Activated CD8-positive, alpha-beta T cell treated with anti-CD3 and anti-CD28 coated beads, Interleukin-2, amount 10 ng/mL, durations not matched to agents 7 days and 5 days (primary cell): ENCODE measurements at regions not wholly inside any gene's neighbourhood (a gene's known extent, or its start where the extent isn't known, plus 50 kb on each side); places are given as distances from the start of the nearest gene placed in this dataset.
A peak's percentile ranks its signal among the peaks of the same experiment; 100 is the strongest.

ENCODE experiments used
- ATAC-seq: fragments of 150-1000 bp; cut with Tn5 transposase; one replicate; pipeline ENCODE4 v1.10.0; 2021; ENCODE audit warnings: moderate library complexity
- CTCF ChIA-PET: fragments of 350-600 bp; sonication (Branson Sonifier 250); formaldehyde crosslinking; loops from one replicate; lab custom pipeline; 2021; ENCODE audit warnings: antibody characterized with exemption; lab: Charles Lee
- POLR2A ChIA-PET: fragments of 350-600 bp; sonication (Branson Sonifier 250); formaldehyde crosslinking; loops from one replicate; lab custom pipeline; 2021; ENCODE audit warnings: antibody characterized with exemption; lab: Charles Lee
- DNase-seq: peaks from one replicate; pipeline ENCODE4 v3.0.0-alpha.2; 2020
- H3K27ac Mint-ChIP-seq: one replicate; pipeline ENCODE4 v1.8.0; 2021; ENCODE audit warnings: mild to moderate bottlenecking, mixed read lengths
- H3K27me3 Mint-ChIP-seq: one replicate; pipeline ENCODE4 v1.8.0; 2021; ENCODE audit warnings: low read depth, mixed read lengths
- H3K36me3 Mint-ChIP-seq: one replicate; pipeline ENCODE4 v1.8.0; 2021; ENCODE audit warnings: low read depth, mixed read lengths
- H3K4me1 Mint-ChIP-seq: one replicate; pipeline ENCODE4 v1.8.0; 2021; ENCODE audit warnings: low read depth, mixed read lengths
- H3K4me3 Mint-ChIP-seq: one replicate; pipeline ENCODE4 v1.8.0; 2021; ENCODE audit warnings: mild to moderate bottlenecking, mixed read lengths
- H3K9me3 Mint-ChIP-seq: one replicate; pipeline ENCODE4 v1.8.0; 2022; ENCODE audit warnings: mixed read lengths; ENCODE audit not compliant: insufficient read depth

GRCh38 chr6:37106554-37106953 is 63.4 kb upstream of the PIM1 start:
- Mint-ChIP-seq H3K9me3 (no peaks in the 10 kb centered on the region), H3K36me3 (no peaks in the 10 kb centered on the region), H3K27me3 (no peaks in the 10 kb centered on the region), H3K4me1 (peaks cover 67% of the 10 kb centered on the region), H3K27ac (no peak overlapping the region), H3K4me3 (no peak overlapping the region)
- ATAC-seq (no peak), DNase-seq (no peak)
- ChIA-PET POLR2A (no interaction called here), CTCF (interaction anchor here (0.8 kb wide), 1 partner anchor 56 kb away, joined by 3 read pairs; no protein-coding TSS in a partner anchor)

DNA sequence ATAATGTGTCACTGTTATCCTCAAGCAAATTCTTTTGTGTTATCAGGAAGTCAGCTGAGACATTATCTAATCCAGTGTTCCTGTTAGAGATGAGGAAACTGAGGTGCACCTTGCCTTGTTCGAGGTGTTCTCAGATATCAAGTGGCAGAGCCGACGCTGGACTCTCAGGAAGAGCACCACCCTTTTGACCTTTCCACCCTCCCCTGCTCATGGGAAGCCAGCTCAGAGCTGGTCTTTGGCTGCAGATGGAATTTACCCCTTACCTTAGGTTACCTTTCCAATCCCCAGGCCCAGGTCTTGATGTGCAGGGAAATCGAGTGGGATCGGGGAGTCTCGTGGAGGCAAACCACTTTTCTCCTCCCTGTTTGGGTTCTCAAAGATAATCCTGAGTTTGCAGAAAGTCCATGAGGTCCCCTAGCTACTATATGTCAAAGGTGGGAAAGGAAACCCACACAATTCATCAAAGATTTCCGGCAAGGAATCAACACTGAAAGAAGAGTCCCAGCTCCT is 62.9 kb upstream of the PIM1 start:
- peak overlapping the region; percentile 15 for H3K27ac Mint-ChIP-seq
- H3K4me3 Mint-ChIP-seq, result no peak overlapping the region
- no peaks in the 10 kb centered on the region for H3K27me3 Mint-ChIP-seq
- POLR2A ChIA-PET, result no interaction called here
- ATAC-seq, result no peak
- no peaks in the 10 kb centered on the region for H3K9me3 Mint-ChIP-seq
- peaks cover 63% of the 10 kb centered on the region for H3K4me1 Mint-ChIP-seq
- CTCF ChIA-PET, result interaction anchor here (0.8 kb wide), 1 partner anchor 56 kb away, joined by 3 read pairs; no protein-coding TSS in a partner anchor
- no peak for DNase-seq
- H3K36me3 Mint-ChIP-seq, result no peaks in the 10 kb centered on the region

DNA sequence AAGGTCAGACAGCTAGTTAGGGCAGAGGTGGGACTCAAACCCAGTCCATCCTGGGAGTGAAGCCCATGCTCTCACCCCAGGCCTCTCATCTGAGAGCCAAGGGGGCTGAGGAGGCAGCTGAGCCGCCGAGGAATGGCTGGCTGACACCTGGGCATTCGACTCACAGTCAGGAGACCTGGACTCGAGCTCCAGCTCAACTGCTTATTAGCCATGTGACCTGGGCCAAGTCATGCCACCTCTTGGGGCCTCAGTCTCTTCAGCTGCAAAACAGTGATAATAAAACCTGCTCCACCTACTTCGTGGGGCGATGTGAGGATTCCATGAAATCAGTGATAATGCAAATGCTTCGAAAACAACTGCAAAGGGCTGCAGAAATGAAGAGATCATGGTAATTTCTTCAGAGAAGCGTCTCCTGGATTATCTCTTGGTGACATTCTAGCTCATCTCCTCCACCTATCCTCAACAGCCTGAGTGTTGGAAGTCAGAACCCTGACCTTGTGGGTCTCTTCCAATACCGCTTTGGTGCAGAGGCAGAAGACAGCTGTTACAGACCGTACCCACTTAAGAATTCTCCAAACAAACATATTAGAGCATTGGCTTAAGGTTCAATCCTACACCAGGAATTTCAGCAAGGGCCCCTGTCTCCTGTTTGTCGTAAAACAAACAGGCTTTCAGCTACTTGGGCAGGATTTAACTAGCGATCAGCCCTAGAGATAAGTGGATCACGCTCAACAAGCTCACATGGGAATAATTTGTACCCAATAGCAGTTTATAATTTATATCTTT is 60.0 kb upstream of the PIM1 start:
- no peaks in the 10 kb centered on the region for H3K36me3 Mint-ChIP-seq
- ATAC-seq (no peak), DNase-seq (no peak)
- peaks cover under 1% of the 10 kb centered on the region for H3K27me3 Mint-ChIP-seq
- peaks cover 36% of the 10 kb centered on the region for H3K4me1 Mint-ChIP-seq
- no peaks in the 10 kb centered on the region for H3K9me3 Mint-ChIP-seq
- ChIA-PET CTCF (interaction anchor here (0.9 to 1.9 kb wide), 4 partner anchors 50 to 99 kb away, joined by 3 to 10 read pairs (median 4); no protein-coding TSS in a partner anchor), POLR2A (interaction anchor here (0.9 kb wide), 1 partner anchor 60 kb away, joined by 4 read pairs; no protein-coding TSS in a partner anchor)
- H3K27ac Mint-ChIP-seq, result no peak overlapping the region
- no peak overlapping the region for H3K4me3 Mint-ChIP-seq

DNA sequence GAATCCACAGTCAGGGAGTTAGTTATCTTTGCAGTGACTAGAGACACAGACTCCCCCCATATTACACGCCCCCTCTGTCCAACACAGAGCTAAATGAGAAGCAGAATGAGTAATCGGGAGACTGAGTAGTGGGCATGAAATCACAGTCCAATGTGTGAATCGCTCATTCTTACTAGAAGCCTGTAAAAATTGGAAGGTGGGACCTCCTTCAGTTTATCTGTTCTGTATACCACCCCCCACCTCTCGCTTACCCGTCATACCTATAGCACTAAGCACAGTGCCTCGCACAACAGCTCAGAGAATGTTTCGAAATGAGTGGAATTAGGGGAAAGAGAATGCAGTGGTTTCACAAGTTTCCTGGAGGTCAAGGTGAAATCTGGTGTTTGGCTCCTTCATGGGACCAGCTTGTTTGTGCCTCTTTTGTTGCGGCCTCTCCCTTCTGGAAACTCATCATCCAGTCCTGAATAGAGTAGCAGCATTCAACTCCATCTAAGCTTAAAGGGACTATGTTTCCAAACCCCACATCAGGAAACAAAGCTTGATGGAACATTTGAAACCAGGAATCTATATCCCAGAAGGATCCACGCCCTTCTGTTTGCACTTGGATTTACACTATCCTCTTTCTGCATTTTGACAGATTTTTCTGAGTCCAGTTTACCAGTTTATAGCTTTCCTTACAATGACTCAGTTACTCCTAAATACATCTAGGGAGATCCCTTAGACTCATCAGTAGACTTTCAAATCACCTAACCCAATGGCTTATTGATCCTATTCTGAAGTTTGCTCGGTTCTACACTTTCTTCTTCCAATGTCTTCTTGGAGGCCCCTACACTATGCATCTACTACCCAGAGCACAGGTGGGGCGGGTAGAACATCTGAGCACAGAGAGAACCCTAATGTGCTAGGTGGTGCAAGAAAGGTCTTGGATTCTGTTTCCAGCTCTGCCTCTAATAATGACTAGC is 59.2 kb upstream of the PIM1 start:
- Mint-ChIP-seq H3K4me3 (no peak overlapping the region), H3K9me3 (no peaks in the 10 kb centered on the region), H3K27ac (peak overlapping the region; percentile 28), H3K36me3 (no peaks in the 10 kb centered on the region), H3K4me1 (peaks cover 27% of the 10 kb centered on the region), H3K27me3 (peaks cover 3% of the 10 kb centered on the region)
- ChIA-PET CTCF (interaction anchor here (0.9 to 1.9 kb wide), 4 partner anchors 49 to 98 kb away, joined by 3 to 10 read pairs (median 4); no protein-coding TSS in a partner anchor), POLR2A (interaction anchor here (0.9 kb wide), 1 partner anchor 61 kb away, joined by 4 read pairs; no protein-coding TSS in a partner anchor)
- ATAC-seq (peak; percentile 44), DNase-seq (no peak)

GRCh38 chr6:37113976-37114375 is 56.0 kb upstream of the PIM1 start:
- Mint-ChIP-seq H3K27ac (no peak overlapping the region), H3K9me3 (no peaks in the 10 kb centered on the region), H3K36me3 (no peaks in the 10 kb centered on the region), H3K4me1 (peaks cover 14% of the 10 kb centered on the region), H3K4me3 (no peak overlapping the region), H3K27me3 (peaks cover 3% of the 10 kb centered on the region)
- DNase-seq (no peak), ATAC-seq (no peak)
- CTCF ChIA-PET, result no interaction called here
- POLR2A ChIA-PET, result no interaction called here

- ATAC-seq (no peak), DNase-seq (no peak)
- Mint-ChIP-seq H3K36me3 (no peaks in the 10 kb centered on the region), H3K4me3 (no peak overlapping the region), H3K4me1 (peaks cover 17% of the 10 kb centered on the region), H3K27me3 (peaks cover 3% of the 10 kb centered on the region), H3K27ac (no peak overlapping the region), H3K9me3 (no peaks in the 10 kb centered on the region)
- CTCF ChIA-PET, result interaction anchor here (0.9 to 1.2 kb wide), 2 partner anchors 12 to 56 kb away, joined by 3 to 4 read pairs; no protein-coding TSS in a partner anchor
- POLR2A ChIA-PET, result interaction anchor here (1.2 kb wide), 1 partner anchor 25 kb away, joined by 4 read pairs; no protein-coding TSS in a partner anchor
Measured at GRCh38 chr6:37114612-37115011, 55.3 kb upstream of the PIM1 start.

- Mint-ChIP-seq H3K27ac (no peak overlapping the region), H3K36me3 (no peaks in the 10 kb centered on the region), H3K4me1 (peaks cover 12% of the 10 kb centered on the region), H3K9me3 (no peaks in the 10 kb centered on the region), H3K4me3 (no peak overlapping the region), H3K27me3 (peaks cover 3% of the 10 kb centered on the region)
- ChIA-PET POLR2A (interaction anchor here (0.6 to 1.2 kb wide), 2 partner anchors 25 to 1039 kb away, joined by 3 to 4 read pairs; no protein-coding TSS in a partner anchor), CTCF (interaction anchor here (0.7 to 1.2 kb wide), 3 partner anchors 13 to 97 kb away, joined by 3 to 4 read pairs (median 3); no protein-coding TSS in a partner anchor)
- DNase-seq (no peak), ATAC-seq (no peak)
Measured at GRCh38 chr6:37115236-37115895, 54.6 kb upstream of the PIM1 start.

GRCh38 chr6:37116326-37116725 is 53.6 kb upstream of the PIM1 start:
- ATAC-seq (no peak), DNase-seq (no peak)

GRCh38 chr6:37119387-37119886 is 50.5 kb upstream of the PIM1 start:
- H3K4me3 Mint-ChIP-seq, result no peak overlapping the region
- peaks cover 7% of the 10 kb centered on the region for H3K27me3 Mint-ChIP-seq
- ATAC-seq (no peak), DNase-seq (no peak)
- H3K4me1 Mint-ChIP-seq, result peaks cover 4% of the 10 kb centered on the region
- no peak overlapping the region for H3K27ac Mint-ChIP-seq
- H3K36me3 Mint-ChIP-seq, result no peaks in the 10 kb centered on the region
- POLR2A ChIA-PET, result no interaction called here
- H3K9me3 Mint-ChIP-seq, result no peaks in the 10 kb centered on the region
- CTCF ChIA-PET, result interaction anchor here (1.3 kb wide), 1 partner anchor 102 kb away, joined by 3 read pairs; no protein-coding TSS in a partner anchor

More at GRCh38 chr6:37116326-37116725, 53.6 kb upstream of the PIM1 start:
- Mint-ChIP-seq H3K9me3 (no peaks in the 10 kb centered on the region), H3K27ac (no peak overlapping the region), H3K4me1 (peaks cover 4% of the 10 kb centered on the region), H3K27me3 (peaks cover 3% of the 10 kb centered on the region), H3K4me3 (no peak overlapping the region), H3K36me3 (no peaks in the 10 kb centered on the region)
- CTCF ChIA-PET, result no interaction called here
- POLR2A ChIA-PET, result no interaction called here
